ENCODE measurements at regions not wholly inside any gene's neighbourhood (a gene's known extent, or its start where the extent isn't known, plus 50 kb on each side); places are given as distances from the start of the nearest gene placed in this dataset.

- DNase-seq (ENCODE audit: extremely low read depth in 1 of 4, low spot score in 3 of 4), result no peak
- no peak for ATAC-seq
- no peak for FAIRE-seq
- intact Hi-C loops (cut with micrococcal nuclease) (no loop called here), in situ Hi-C loops (cut with MboI) (no loop called here)
- Histone ChIP-seq H3K9me3 (replicated peaks; ENCODE audit: control insufficient read depth, insufficient read depth, low read depth, low read length) (no peaks in the 10 kb centered on the region), H3K9ac (ENCODE audit: insufficient read depth in 1 of 2, low read depth in 2 of 2, low read length in 2 of 2) (no peak overlapping the region), H2AFZ (ENCODE audit: low read depth, low read length) (no peak overlapping the region), H3K36me3 (ENCODE audit: control insufficient read depth, insufficient read depth, low read length) (peaks cover 4% of the 10 kb centered on the region; the same call in 1 of the 3 replicates), H3K4me2 (ENCODE audit: insufficient read depth, low read length) (no peak overlapping the region), H3K27me3 (ENCODE audit: control insufficient read depth in 2 of 2, insufficient read depth in 2 of 2, low read length in 2 of 2) (no peaks in the 10 kb centered on the region), H3K4me3 (no peak overlapping the region), H4K20me1 (replicated peaks; ENCODE audit: control insufficient read depth, insufficient read depth, low read length) (no peaks in the 10 kb centered on the region), H3K27ac (ENCODE audit: extremely low read depth, low read depth, low read length) (no peak overlapping the region), H3K4me1 (replicated peaks in 1 of 2; ENCODE audit: control insufficient read depth in 2 of 2, insufficient read depth in 2 of 2, low read length in 2 of 2) (no peaks in the 10 kb centered on the region), H3K9me1 (ENCODE audit: control insufficient read depth, insufficient read depth, low read length) (no peaks in the 10 kb centered on the region), H3K79me2 (ENCODE audit: control insufficient read depth, insufficient read depth, low read length) (no peaks in the 10 kb centered on the region)
- POLR2A ChIA-PET, result no interaction called here
- no TSS peak for BruUV-seq (replicated peaks)
- TF ChIP-seq ZFP30 (CRISPR knock-in tag; IDR thresholded peaks at IDR 0.05; ENCODE audit: borderline replicate concordance), result no peak
- TF ChIP-seq, protein P1, sequence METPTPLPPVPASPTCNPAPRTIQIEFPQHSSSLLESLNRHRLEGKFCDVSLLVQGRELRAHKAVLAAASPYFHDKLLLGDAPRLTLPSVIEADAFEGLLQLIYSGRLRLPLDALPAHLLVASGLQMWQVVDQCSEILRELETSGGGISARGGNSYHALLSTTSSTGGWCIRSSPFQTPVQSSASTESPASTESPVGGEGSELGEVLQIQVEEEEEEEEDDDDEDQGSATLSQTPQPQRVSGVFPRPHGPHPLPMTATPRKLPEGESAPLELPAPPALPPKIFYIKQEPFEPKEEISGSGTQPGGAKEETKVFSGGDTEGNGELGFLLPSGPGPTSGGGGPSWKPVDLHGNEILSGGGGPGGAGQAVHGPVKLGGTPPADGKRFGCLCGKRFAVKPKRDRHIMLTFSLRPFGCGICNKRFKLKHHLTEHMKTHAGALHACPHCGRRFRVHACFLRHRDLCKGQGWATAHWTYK (CRISPR knock-in tag; IDR thresholded peaks at IDR 0.05), result no peak
- no peak for TF ChIP-seq ZNF263 (CRISPR knock-in tag; IDR thresholded peaks at IDR 0.05; ENCODE audit: borderline replicate concordance)
- TF ChIP-seq ELK3 (CRISPR knock-in tag; IDR thresholded peaks at IDR 0.05), result no peak
- no peak for TF ChIP-seq CXXC5 (CRISPR knock-in tag; IDR thresholded peaks at IDR 0.05)
- no peak for TF ChIP-seq HMG20A (CRISPR knock-in tag; conservative IDR thresholded peaks at IDR 0.05)
- no peak for TF ChIP-seq CREB3L1 (IDR thresholded peaks at IDR 0.05; ENCODE audit: borderline replicate concordance, low read depth)
- TF ChIP-seq COPS2 (conservative IDR thresholded peaks at IDR 0.05), result no peak
- TF ChIP-seq, protein P2, sequence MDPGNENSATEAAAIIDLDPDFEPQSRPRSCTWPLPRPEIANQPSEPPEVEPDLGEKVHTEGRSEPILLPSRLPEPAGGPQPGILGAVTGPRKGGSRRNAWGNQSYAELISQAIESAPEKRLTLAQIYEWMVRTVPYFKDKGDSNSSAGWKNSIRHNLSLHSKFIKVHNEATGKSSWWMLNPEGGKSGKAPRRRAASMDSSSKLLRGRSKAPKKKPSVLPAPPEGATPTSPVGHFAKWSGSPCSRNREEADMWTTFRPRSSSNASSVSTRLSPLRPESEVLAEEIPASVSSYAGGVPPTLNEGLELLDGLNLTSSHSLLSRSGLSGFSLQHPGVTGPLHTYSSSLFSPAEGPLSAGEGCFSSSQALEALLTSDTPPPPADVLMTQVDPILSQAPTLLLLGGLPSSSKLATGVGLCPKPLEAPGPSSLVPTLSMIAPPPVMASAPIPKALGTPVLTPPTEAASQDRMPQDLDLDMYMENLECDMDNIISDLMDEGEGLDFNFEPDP (CRISPR knock-in tag; IDR thresholded peaks at IDR 0.05), result no peak
- no peak for TF ChIP-seq RBM34 (IDR thresholded peaks at IDR 0.05; ENCODE audit: borderline replicate concordance, insufficient read depth, low read length)
- TF ChIP-seq CCNT2 (IDR thresholded peaks at IDR 0.05; ENCODE audit: borderline replicate concordance, extremely low read depth, insufficient read length, low read depth, low read length), result no peak
- WGBS (ENCODE audit: insufficient coverage, low coverage, missing lambda C conversion rate), result 93% methylated on average over 4 of the region's 5 CpGs
- CTCF ChIA-PET (ENCODE audit: low intra/inter-chr PET ratio), result no interaction called here
These were observed 259.6 kb upstream of the RGS6 start for GRCh38 chr14:71672596-71672995.

Data from K562 (cell line).